Omental fat pad (tissue), 3 donors: ENCODE measurements at regions not wholly inside any gene's neighbourhood (a gene's known extent, or its start where the extent isn't known, plus 50 kb on each side); places are given as distances from the start of the nearest gene placed in this dataset.

ENCODE experiments used
- ATAC-seq: fragments of 150-250 bp; one replicate; pipeline ENCODE4 v1.9.1; 2016; ENCODE audit warnings: mild to moderate bottlenecking, moderate library complexity; ENCODE audit not compliant: low FRiP score
- DNase-seq: peaks from one replicate; pipeline ENCODE4 v3.0.0-alpha.2; 2019; ENCODE audit warnings: low spot score
- CTCF ChIP-seq, 3 donors: fragments of 450-650 bp; IDR thresholded peaks; one replicate each; pipeline ENCODE4 v1.5.1; 2016 to 2017; ENCODE audit warnings: antibody characterized with exemption in 3 of 3, mild to moderate bottlenecking in 3 of 3, moderate library complexity in 2 of 3

- DNase-seq, result no peak
- no peak for TF ChIP-seq CTCF (IDR thresholded peaks at IDR 0.05)
- no peak for ATAC-seq
These were observed 316.3 kb downstream of the TBC1D4 start for GRCh38 chr13:75165543-75166230.

GRCh38 chr13:75161804-75162203 lies 320.2 kb downstream of the TBC1D4 start:
- DNase-seq (no peak), ATAC-seq (no peak)
- TF ChIP-seq CTCF (IDR thresholded peaks at IDR 0.05), result no peak

- ATAC-seq (no peak), DNase-seq (no peak)
- no peak for TF ChIP-seq CTCF (IDR thresholded peaks at IDR 0.05)
These were observed 321.0 kb downstream of the TBC1D4 start for GRCh38 chr13:75160984-75161383.

GRCh38 chr13:75154331-75154730 lies 327.6 kb downstream of the TBC1D4 start:
- ATAC-seq, result no peak
- TF ChIP-seq CTCF (IDR thresholded peaks at IDR 0.05), result no peak
- DNase-seq, result no peak

- TF ChIP-seq CTCF (IDR thresholded peaks at IDR 0.05), result no peak
These were observed 328.1 kb downstream of the TBC1D4 start for GRCh38 chr13:75153834-75154233.

GRCh38 chr13:75153386-75153785 lies 328.6 kb downstream of the TBC1D4 start:
- TF ChIP-seq CTCF (IDR thresholded peaks at IDR 0.05), result no peak
- no peak for ATAC-seq

More at GRCh38 chr13:75153834-75154233, 328.1 kb downstream of the TBC1D4 start:
- ATAC-seq, result no peak
- no peak for DNase-seq

GRCh38 chr13:75151081-75151643 lies 330.8 kb downstream of the TBC1D4 start:
- DNase-seq (no peak), ATAC-seq (no peak)
- TF ChIP-seq CTCF (IDR thresholded peaks at IDR 0.05), result no peak

More at GRCh38 chr13:75153386-75153785, 328.6 kb downstream of the TBC1D4 start:
- DNase-seq, result no peak
